Pancreas (tissue), 10 donors: ENCODE measurements at regions not wholly inside any gene's neighbourhood (a gene's known extent, or its start where the extent isn't known, plus 50 kb on each side); places are given as distances from the start of the nearest gene placed in this dataset.

Source experiments
- ATAC-seq, 4 donors: fragments of 200-7000 bp; cut with Tn5 transposase; one replicate each; pipeline versions ENCODE4 v1.8.0 to v1.9.1; 2020; ENCODE audit warnings: mild to moderate bottlenecking in 4 of 4, moderate library complexity in 4 of 4
- DNase-seq, 6 donors: peaks; one replicate each; pipeline ENCODE4 v3.0.0-alpha.2; 2020
- FAIRE-seq: peaks from 2 replicates; lab custom pipeline; 2012; peaks lifted over from hg19 to GRCh38; lab: Jason Lieb, UNC
- H3K27ac ChIP-seq, 4 donors: fragments of 200-600 bp; sonication (generic); 1 replicate in 3 of 4; 2 replicates in 1 of 4; pipeline versions ENCODE4 v1.5.0 to v1.8.0; 2020
- H3K27me3 ChIP-seq, 4 donors: fragments of 200-600 bp; one replicate each; pipeline ENCODE4 v1.8.0; 2021
- H3K36me3 ChIP-seq, 3 donors: fragments of 200-600 bp; sonication (generic) in 1 of 3; one replicate each; pipeline versions ENCODE4 v1.5.0 to v1.8.0; 2020 to 2021
- H3K4me1 ChIP-seq, 3 donors: fragments of 200-600 bp; one replicate each; pipeline ENCODE4 v1.8.0; 2021
- H3K4me3 ChIP-seq, 4 donors: fragments of 200-600 bp; sonication (generic) in 2 of 4; one replicate each; pipeline versions ENCODE4 v1.5.0 to v1.8.0; 2020 to 2021
- H3K9me3 ChIP-seq, 4 donors: fragments of 200-600 bp; one replicate each; pipeline ENCODE4 v1.8.0; 2021
- CTCF ChIP-seq, 4 donors: fragments of 200-600 bp; sonication (generic) in 3 of 4; IDR thresholded peaks; one replicate each; pipeline versions ENCODE4 v1.5.0 to v1.8.0; 2021; ENCODE audit warnings: antibody characterized with exemption in 4 of 4
- WGBS, 2 donors: extraction: QIAGEN DNeasy Blood & Tissue Kit; methylation state at CpG; one replicate each; pipeline ENCODE4 v1.1.7; 2013; 5-methylcytosine and 5-hydroxymethylcytosine counted together
- intact Hi-C, 3 donors: fragments of 100-400 bp; cut with DNase I; formaldehyde crosslinking; loops; one replicate each; pipeline versions ENCODE4 v1.11.1 to v1.14.2; 2022
- donor health status: healthy with polysubstance abuse.
- donor health status: DM: no; HTN: no; CAD: no; lungs with moderate emphysema.
- donor health status: DM: no; HTN: no; CAD: no.
- donor health status: control.
- donor health status: control.
- donor health status: Bipolar disorder and iron deficiency.
- donor health status: DM: yes; HTN: yes; CAD: no.
- donor health status: DM: no; HTN: no; CAD: no.
- donor health status: DM: no; HTN: no; CAD: no.
- donor health status: DM: yes; HTN: yes; CAD: no.

GRCh38 chr13:104796581-104796980, 1730.4 kb upstream of the SLC10A2 start:
- H3K27me3 ChIP-seq = peaks cover 0 to 3% (median 0%) of the 10 kb centered on the region in 4 donors
- H3K9me3 ChIP-seq = no peaks in the 10 kb centered on the region
- FAIRE-seq (no peak), DNase-seq (no peak), ATAC-seq (no peak)
- no peak overlapping the region for H3K4me3 ChIP-seq
- H3K4me1 ChIP-seq = no peaks in the 10 kb centered on the region
- H3K27ac ChIP-seq = no peak overlapping the region
- no peak for TF ChIP-seq CTCF (IDR thresholded peaks at IDR 0.05)
- WGBS, 2 donors = 65 to 85% methylated on average over 2 of the region's 2 CpGs
- intact Hi-C loops = no loop called here
- no peaks in the 10 kb centered on the region for H3K36me3 ChIP-seq

GRCh38 chr13:104785952-104786351, 1719.7 kb upstream of the SLC10A2 start:
- Histone ChIP-seq H3K36me3 (no peaks in the 10 kb centered on the region), H3K27me3 (no peaks in the 10 kb centered on the region), H3K4me1 (no peaks in the 10 kb centered on the region), H3K4me3 (no peak overlapping the region), H3K9me3 (no peaks in the 10 kb centered on the region), H3K27ac (no peak overlapping the region)
- ATAC-seq = no peak
- 56 to 78% methylated on average over 5 of the region's 5 CpGs for WGBS, 2 donors
- FAIRE-seq = no peak
- DNase-seq = no peak
- intact Hi-C loops = no loop called here
- no peak for TF ChIP-seq CTCF (IDR thresholded peaks at IDR 0.05)

GRCh38 chr13:104784891-104785290, 1718.7 kb upstream of the SLC10A2 start:
- DNase-seq = no peak
- Histone ChIP-seq H3K36me3 (no peaks in the 10 kb centered on the region), H3K27me3 (no peaks in the 10 kb centered on the region), H3K4me1 (no peaks in the 10 kb centered on the region), H3K9me3 (no peaks in the 10 kb centered on the region), H3K4me3 (no peak overlapping the region), H3K27ac (no peak overlapping the region)
- TF ChIP-seq CTCF (IDR thresholded peaks at IDR 0.05) = no peak
- FAIRE-seq = no peak
- intact Hi-C loops = no loop called here
- no peak for ATAC-seq

- Histone ChIP-seq H3K9me3 (no peaks in the 10 kb centered on the region), H3K27me3 (no peaks in the 10 kb centered on the region), H3K4me3 (no peak overlapping the region), H3K27ac (no peak overlapping the region), H3K36me3 (no peaks in the 10 kb centered on the region), H3K4me1 (no peaks in the 10 kb centered on the region)
- ATAC-seq (no peak), DNase-seq (no peak), FAIRE-seq (no peak)
- intact Hi-C loops = no loop called here
- WGBS, 2 donors = 50 to 66% methylated on average over 2 of the region's 2 CpGs
- no peak for TF ChIP-seq CTCF (IDR thresholded peaks at IDR 0.05)
These were observed 1716.5 kb upstream of the SLC10A2 start for GRCh38 chr13:104782741-104783140.

GRCh38 chr13:104779311-104779993, 1713.2 kb upstream of the SLC10A2 start:
- intact Hi-C loops = no loop called here
- WGBS, 2 donors = 43 to 53% methylated on average over 4 of the region's 4 CpGs
- Histone ChIP-seq H3K9me3 (no peaks in the 10 kb centered on the region), H3K36me3 (no peaks in the 10 kb centered on the region), H3K27ac (no peak overlapping the region), H3K4me1 (no peaks in the 10 kb centered on the region), H3K4me3 (no peak overlapping the region), H3K27me3 (no peaks in the 10 kb centered on the region)
- DNase-seq (no peak), ATAC-seq (no peak), FAIRE-seq (no peak)
- TF ChIP-seq CTCF (IDR thresholded peaks at IDR 0.05) = no peak
